ENCODE measurements at regions not wholly inside any gene's neighbourhood (a gene's known extent, or its start where the extent isn't known, plus 50 kb on each side); places are given as distances from the start of the nearest gene placed in this dataset.

DNA sequence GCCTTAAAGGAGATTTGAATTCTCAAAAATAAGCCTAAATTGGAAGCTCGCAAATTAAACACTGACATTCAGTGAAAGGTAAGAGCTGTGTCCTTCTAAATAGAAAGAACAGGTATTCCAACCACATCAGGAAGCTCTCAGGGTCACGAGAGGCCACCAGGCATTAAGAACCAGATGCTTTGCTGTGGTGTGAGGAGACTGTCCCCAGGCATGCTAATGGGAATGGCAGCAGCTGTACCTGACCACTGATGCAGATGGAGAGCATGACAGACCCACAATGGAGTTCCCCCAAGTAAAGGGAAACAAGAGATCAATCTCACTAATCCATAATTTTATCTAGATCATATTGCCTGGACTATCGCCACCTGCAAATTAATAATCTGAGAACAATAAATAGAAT, 658.9 kb upstream of the NOX3 start:
- H3K36me3 ChIP-seq (ENCODE audit: low read depth) = no peaks in the 10 kb centered on the region
- in situ Hi-C loops (cut with MboI) = no loop called here
- no peak overlapping the region for H2AFZ ChIP-seq
- no peaks in the 10 kb centered on the region for H3F3A ChIP-seq (ENCODE audit: insufficient read depth)
- whole genome bisulfite sequencing, 2 experiments (ENCODE audit: low coverage in 1 of 2, low lambda C conversion rate in 2 of 2, missing lambda C conversion rate in 2 of 2) = 27 to 31% methylated on average over 3 of the region's 3 CpGs
- TF ChIP-seq EZH2 (IDR thresholded peaks at IDR 0.05; ENCODE audit: insufficient read depth, poor library complexity, severe bottlenecking) (no peak), EZH2phosphoT487 (IDR thresholded peaks at IDR 0.05; ENCODE audit: insufficient read depth, low read depth) (no peak)
- no peak overlapping the region for H3K27ac ChIP-seq
- no peaks in the 10 kb centered on the region for H3K27me3 ChIP-seq (replicated peaks; ENCODE audit: insufficient read depth)
- H3K4me2 ChIP-seq (ENCODE audit: unreplicated experiment) = no peak overlapping the region
- H3K4me3 ChIP-seq = no peak overlapping the region
- DNase-seq = no peak
- H3K9ac ChIP-seq = no peak overlapping the region
- H3K4me1 ChIP-seq (ENCODE audit: insufficient read depth) = no peaks in the 10 kb centered on the region
- no peaks in the 10 kb centered on the region for H4K20me1 ChIP-seq (ENCODE audit: insufficient read depth)
- no peaks in the 10 kb centered on the region for H3K9me3 ChIP-seq (ENCODE audit: low read depth)
- H3K79me2 ChIP-seq (ENCODE audit: insufficient read depth) = no peaks in the 10 kb centered on the region
- H3K9me2 ChIP-seq (ENCODE audit: insufficient read depth) = no peaks in the 10 kb centered on the region

DNA sequence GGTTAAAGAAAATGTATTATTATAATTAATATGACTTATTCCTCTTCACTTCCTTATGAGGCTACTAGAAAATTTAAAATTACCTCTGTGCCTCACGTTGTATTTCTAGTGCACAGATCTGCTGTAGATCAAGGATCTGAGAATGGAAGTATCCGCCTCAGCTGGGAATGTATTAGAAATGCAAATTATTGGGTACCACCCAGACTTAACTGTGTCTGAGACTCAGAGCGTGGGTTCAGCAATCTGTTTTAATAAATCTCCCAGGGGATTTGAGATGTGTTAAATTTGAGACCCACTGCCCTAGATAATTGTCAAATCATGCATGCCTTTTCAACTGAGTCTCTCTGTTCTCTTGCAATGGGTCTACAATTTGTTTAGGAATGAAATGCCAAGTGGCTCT, 658.0 kb upstream of the NOX3 start:
- H3K79me2 ChIP-seq (ENCODE audit: insufficient read depth) = no peaks in the 10 kb centered on the region
- H3K4me2 ChIP-seq (ENCODE audit: unreplicated experiment) = no peak overlapping the region
- 22 to 32% methylated on average over 3 of the region's 3 CpGs for WGBS, 2 experiments (ENCODE audit: low coverage in 1 of 2, low lambda C conversion rate in 2 of 2, missing lambda C conversion rate in 2 of 2)
- H3K9me3 ChIP-seq (ENCODE audit: low read depth) = no peaks in the 10 kb centered on the region
- H3K4me1 ChIP-seq (ENCODE audit: insufficient read depth) = no peaks in the 10 kb centered on the region
- H2AFZ ChIP-seq = no peak overlapping the region
- no peak overlapping the region for H3K4me3 ChIP-seq
- H4K20me1 ChIP-seq (ENCODE audit: insufficient read depth) = no peaks in the 10 kb centered on the region
- no peak overlapping the region for H3K27ac ChIP-seq
- DNase-seq = no peak
- no peaks in the 10 kb centered on the region for H3K27me3 ChIP-seq (replicated peaks; ENCODE audit: insufficient read depth)
- no peaks in the 10 kb centered on the region for H3F3A ChIP-seq (ENCODE audit: insufficient read depth)
- in situ Hi-C loops (cut with MboI) = no loop called here
- H3K9me2 ChIP-seq (ENCODE audit: insufficient read depth) = no peaks in the 10 kb centered on the region
- no peaks in the 10 kb centered on the region for H3K36me3 ChIP-seq (ENCODE audit: low read depth)
- no peak for TF ChIP-seq EZH2 (IDR thresholded peaks at IDR 0.05; ENCODE audit: insufficient read depth, poor library complexity, severe bottlenecking)
- TF ChIP-seq EZH2phosphoT487 (IDR thresholded peaks at IDR 0.05; ENCODE audit: insufficient read depth, low read depth) = no peak
- H3K9ac ChIP-seq = no peak overlapping the region

DNA sequence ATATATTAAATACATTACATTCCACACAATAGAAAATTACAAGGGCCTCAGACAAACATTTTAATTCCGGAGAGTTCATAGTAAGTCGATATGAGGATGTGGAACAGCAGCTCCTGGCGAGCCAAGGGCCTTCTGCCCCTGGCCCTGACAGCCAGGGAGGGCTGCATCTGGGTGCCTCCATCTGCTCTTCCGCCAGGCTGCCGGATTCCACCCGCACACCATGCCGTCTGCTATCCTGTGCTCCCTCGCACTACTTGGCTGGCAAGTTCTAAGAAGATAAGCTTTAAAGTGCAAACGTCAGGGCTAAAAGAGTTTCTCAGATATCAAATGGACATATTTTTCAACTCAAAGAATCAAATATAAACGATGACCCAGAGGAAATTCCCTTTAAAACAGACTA, 656.3 kb upstream of the NOX3 start:
- no peaks in the 10 kb centered on the region for H4K20me1 ChIP-seq (ENCODE audit: insufficient read depth)
- no peak overlapping the region for H3K4me3 ChIP-seq
- H3K4me2 ChIP-seq (ENCODE audit: unreplicated experiment) = no peak overlapping the region
- H3K9ac ChIP-seq = no peak overlapping the region
- H3K4me1 ChIP-seq (ENCODE audit: insufficient read depth) = no peaks in the 10 kb centered on the region
- H3K36me3 ChIP-seq (ENCODE audit: low read depth) = no peaks in the 10 kb centered on the region
- no peak overlapping the region for H3K27ac ChIP-seq
- 17 to 21% methylated on average over 10 of the region's 10 CpGs for WGBS, 2 experiments (ENCODE audit: low coverage in 1 of 2, low lambda C conversion rate in 2 of 2, missing lambda C conversion rate in 2 of 2)
- H3K79me2 ChIP-seq (ENCODE audit: insufficient read depth) = no peaks in the 10 kb centered on the region
- no peaks in the 10 kb centered on the region for H3K9me3 ChIP-seq (ENCODE audit: low read depth)
- in situ Hi-C loops (cut with MboI) = no loop called here
- no peak overlapping the region for H2AFZ ChIP-seq
- no peaks in the 10 kb centered on the region for H3K9me2 ChIP-seq (ENCODE audit: insufficient read depth)
- H3K27me3 ChIP-seq (replicated peaks; ENCODE audit: insufficient read depth) = no peaks in the 10 kb centered on the region
- TF ChIP-seq EZH2phosphoT487 (IDR thresholded peaks at IDR 0.05; ENCODE audit: insufficient read depth, low read depth) = no peak
- no peak for TF ChIP-seq EZH2 (IDR thresholded peaks at IDR 0.05; ENCODE audit: insufficient read depth, poor library complexity, severe bottlenecking)
- no peaks in the 10 kb centered on the region for H3F3A ChIP-seq (ENCODE audit: insufficient read depth)
- no peak for DNase-seq

DNA sequence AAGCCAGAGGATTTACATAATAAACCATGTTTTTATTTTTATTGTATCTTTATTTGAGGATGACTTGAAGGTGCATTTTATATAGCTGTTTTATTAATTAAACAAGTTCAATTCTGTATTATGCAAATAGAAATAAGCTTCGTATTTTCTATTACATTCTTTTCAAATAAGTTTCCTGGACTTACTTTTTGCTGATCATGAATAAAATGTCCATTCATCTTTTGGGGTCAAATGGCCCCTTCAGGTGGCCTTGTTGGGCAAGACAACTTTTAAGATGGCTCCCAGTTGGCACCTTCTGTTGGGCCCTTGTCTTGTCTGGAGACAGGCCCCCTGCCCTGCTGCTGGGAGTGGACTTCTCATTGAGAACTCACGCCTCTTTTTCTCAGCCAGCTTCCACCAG, 654.6 kb upstream of the NOX3 start:
- Histone ChIP-seq H3K9ac (no peak overlapping the region), H3K27ac (no peak overlapping the region), H3K36me3 (ENCODE audit: low read depth) (no peaks in the 10 kb centered on the region), H3K4me1 (ENCODE audit: insufficient read depth) (no peaks in the 10 kb centered on the region), H4K20me1 (ENCODE audit: insufficient read depth) (no peaks in the 10 kb centered on the region), H2AFZ (no peak overlapping the region), H3K79me2 (ENCODE audit: insufficient read depth) (no peaks in the 10 kb centered on the region), H3K27me3 (replicated peaks; ENCODE audit: insufficient read depth) (no peaks in the 10 kb centered on the region), H3F3A (ENCODE audit: insufficient read depth) (no peaks in the 10 kb centered on the region), H3K9me2 (ENCODE audit: insufficient read depth) (no peaks in the 10 kb centered on the region), H3K9me3 (ENCODE audit: low read depth) (no peaks in the 10 kb centered on the region), H3K4me2 (ENCODE audit: unreplicated experiment) (no peak overlapping the region), H3K4me3 (no peak overlapping the region)
- in situ Hi-C loops (cut with MboI) = no loop called here
- WGBS, 2 experiments (ENCODE audit: low coverage in 1 of 2, low lambda C conversion rate in 2 of 2, missing lambda C conversion rate in 2 of 2) = 16 to 18% methylated on average over 2 of the region's 2 CpGs
- DNase-seq = no peak
- TF ChIP-seq EZH2phosphoT487 (IDR thresholded peaks at IDR 0.05; ENCODE audit: insufficient read depth, low read depth) (no peak), EZH2 (IDR thresholded peaks at IDR 0.05; ENCODE audit: insufficient read depth, poor library complexity, severe bottlenecking) (no peak)

DNA sequence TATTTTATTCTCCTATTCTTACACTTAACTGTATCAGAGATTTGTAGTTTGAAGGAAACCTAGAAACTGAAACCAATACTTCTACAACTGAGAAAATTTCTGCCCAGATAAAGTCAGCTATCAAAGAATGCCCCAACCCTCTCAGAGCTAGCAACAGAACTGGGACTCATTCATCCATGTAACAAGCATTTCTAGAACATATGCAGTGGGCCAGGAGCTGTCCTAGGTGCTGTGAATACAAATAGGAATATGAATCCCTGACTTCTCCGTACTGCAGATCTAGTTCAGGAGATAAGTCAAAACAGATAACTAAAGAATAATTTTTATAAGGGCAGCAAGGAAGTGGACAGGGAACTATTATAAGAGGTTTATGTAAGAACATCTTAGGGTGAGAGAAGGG, 654.1 kb upstream of the NOX3 start:
- Histone ChIP-seq H3K4me1 (ENCODE audit: insufficient read depth) (no peaks in the 10 kb centered on the region), H3K9me2 (ENCODE audit: insufficient read depth) (no peaks in the 10 kb centered on the region), H3F3A (ENCODE audit: insufficient read depth) (no peaks in the 10 kb centered on the region), H3K79me2 (ENCODE audit: insufficient read depth) (no peaks in the 10 kb centered on the region), H2AFZ (no peak overlapping the region), H4K20me1 (ENCODE audit: insufficient read depth) (no peaks in the 10 kb centered on the region), H3K9ac (no peak overlapping the region), H3K9me3 (ENCODE audit: low read depth) (no peaks in the 10 kb centered on the region), H3K4me3 (no peak overlapping the region), H3K27ac (no peak overlapping the region), H3K4me2 (ENCODE audit: unreplicated experiment) (no peak overlapping the region), H3K27me3 (replicated peaks; ENCODE audit: insufficient read depth) (no peaks in the 10 kb centered on the region), H3K36me3 (ENCODE audit: low read depth) (no peaks in the 10 kb centered on the region)
- WGBS, 2 experiments (ENCODE audit: low coverage in 1 of 2, low lambda C conversion rate in 2 of 2, missing lambda C conversion rate in 2 of 2) = 0 to 12% methylated on average over 1 of the region's 1 CpG
- in situ Hi-C loops (cut with MboI) = no loop called here
- TF ChIP-seq EZH2 (IDR thresholded peaks at IDR 0.05; ENCODE audit: insufficient read depth, poor library complexity, severe bottlenecking) = no peak
- no peak for TF ChIP-seq EZH2phosphoT487 (IDR thresholded peaks at IDR 0.05; ENCODE audit: insufficient read depth, low read depth)
- no peak for DNase-seq

Measured in GM23248 (cell line).